ENCODE measurements at regions not wholly inside any gene's neighbourhood (a gene's known extent, or its start where the extent isn't known, plus 50 kb on each side); places are given as distances from the start of the nearest gene placed in this dataset.

GRCh38 chr18:35864916-35865315 lies 107.6 kb upstream of the RMP24 start:
- H3K18ac ChIP-seq (ENCODE audit: extremely low read depth, low read length), result no peak overlapping the region
- H3K79me1 ChIP-seq (ENCODE audit: low read depth, low read length), result no peaks in the 10 kb centered on the region
- peak in 1 of 2 experiments; percentile 30 for DNase-seq (ENCODE audit: low read depth in 1 of 2, low spot score in 2 of 2)
- H4K8ac ChIP-seq (ENCODE audit: extremely low read depth, insufficient read depth, low read length), result no peak overlapping the region
- no peak overlapping the region for H2AFZ ChIP-seq (ENCODE audit: low read length)
- no peak for TF ChIP-seq MAX (IDR thresholded peaks at IDR 0.05)
- no peak for TF ChIP-seq TCF12 (IDR thresholded peaks at IDR 0.05; ENCODE audit: low read depth, low read length)
- no peak for TF ChIP-seq HDAC2 (IDR thresholded peaks at IDR 0.05; ENCODE audit: borderline replicate concordance in 1 of 2, low read depth in 2 of 2, low read length in 2 of 2)
- no peak for TF ChIP-seq RNF2 (IDR thresholded peaks at IDR 0.05; ENCODE audit: borderline replicate concordance, low read depth, low read length, missing control alignments, poor library complexity, severe bottlenecking)
- no peak overlapping the region for H4K5ac ChIP-seq (ENCODE audit: insufficient read length, low read depth, low read length)
- ChIA-PET CTCF (ENCODE audit: partially characterized antibody) (no interaction called here), POLR2A (ENCODE audit: partially characterized antibody) (interaction anchor here (1.2 kb wide), 1 partner anchor 21 kb away, joined by 3 read pairs; no protein-coding TSS in a partner anchor)
- H3K27me3 ChIP-seq (replicated peaks in 1 of 4; ENCODE audit: control insufficient read depth in 3 of 4, extremely low read depth in 1 of 4, insufficient read depth in 3 of 4, low read length in 3 of 4), result no peaks in the 10 kb centered on the region
- no peak overlapping the region for H3K56ac ChIP-seq (replicated peaks; ENCODE audit: insufficient read length, low read depth, low read length)
- H3K79me2 ChIP-seq (ENCODE audit: control insufficient read depth in 1 of 2, insufficient read depth in 2 of 2, low read length in 2 of 2), result no peaks in the 10 kb centered on the region
- H3K36me3 ChIP-seq (ENCODE audit: control insufficient read depth in 2 of 4, insufficient read depth in 4 of 4, low read length in 3 of 4), result no peaks in the 10 kb centered on the region
- no peak overlapping the region for H3K4me2 ChIP-seq (ENCODE audit: insufficient read depth in 1 of 2, low read depth in 2 of 2, low read length in 2 of 2)
- no peak overlapping the region for H3K23ac ChIP-seq (ENCODE audit: insufficient read length)
- H3K14ac ChIP-seq (ENCODE audit: insufficient read length), result no peak overlapping the region
- no peak overlapping the region for H2BK12ac ChIP-seq (ENCODE audit: low read depth, low read length)
- no peak overlapping the region for H3K4me3 ChIP-seq (ENCODE audit: extremely low read depth in 1 of 4, insufficient read depth in 2 of 4, low read depth in 3 of 4, low read length in 4 of 4)
- WGBS, 2 experiments (ENCODE audit: extremely low coverage in 1 of 2, insufficient coverage in 1 of 2, insufficient read length in 1 of 2, insufficient replicate concordance in 2 of 2, low coverage in 1 of 2, low lambda C conversion rate in 2 of 2, missing lambda C conversion rate in 1 of 2), result 80% methylated on average over 1 of the region's 1 CpG; no CpG with 5 or more reads in 1 of the 2 experiments
- no peak overlapping the region for H2BK120ac ChIP-seq (replicated peaks; ENCODE audit: low read depth, low read length)
- no peak for FAIRE-seq
- peaks cover 0 to 14% (median 5%) of the 10 kb centered on the region in 4 experiments; a peak in 5 of 7 replicates for H3K4me1 ChIP-seq (replicated peaks in 1 of 4; ENCODE audit: control insufficient read depth in 3 of 4, insufficient read depth in 4 of 4, low read length in 3 of 4)
- H4K20me1 ChIP-seq (replicated peaks in 1 of 2; ENCODE audit: control insufficient read depth in 1 of 2, insufficient read depth in 2 of 2, low read length in 2 of 2), result no peaks in the 10 kb centered on the region
- H3K9me3 ChIP-seq (ENCODE audit: insufficient read depth in 2 of 2, low read depth in 1 of 2, low read length in 1 of 2), result no peaks in the 10 kb centered on the region
- no peaks in the 10 kb centered on the region for H3K23me2 ChIP-seq (ENCODE audit: low read depth, low read length)
- H3K9ac ChIP-seq (replicated peaks in 1 of 4; ENCODE audit: extremely low read depth in 1 of 4, low read depth in 3 of 4, low read length in 3 of 4), result no peak overlapping the region
- H3K27ac ChIP-seq (ENCODE audit: low read depth, low read length), result no peak overlapping the region
- no peak overlapping the region for H4K91ac ChIP-seq (replicated peaks; ENCODE audit: insufficient read length, low read length)
- H2BK5ac ChIP-seq (ENCODE audit: low read depth, low read length), result no peak overlapping the region
- no peak overlapping the region for H2BK20ac ChIP-seq (ENCODE audit: low read length)
- no peak overlapping the region for H2AK5ac ChIP-seq (ENCODE audit: low read depth, low read length)
- no peak overlapping the region for H3K4ac ChIP-seq (replicated peaks; ENCODE audit: insufficient read length, low read depth, low read length)
- H2BK15ac ChIP-seq (ENCODE audit: low read length), result no peak overlapping the region
